Thoracic aorta (tissue), 2 donors: ENCODE measurements at regions not wholly inside any gene's neighbourhood (a gene's known extent, or its start where the extent isn't known, plus 50 kb on each side); places are given as distances from the start of the nearest gene placed in this dataset.

Source experiments
- ATAC-seq: fragments of 150-250 bp; one replicate; pipeline ENCODE4 v1.8.0; 2017; ENCODE audit warnings: low read depth; ENCODE audit not compliant: insufficient number of reproducible peaks, low FRiP score
- DNase-seq: peaks from one replicate; pipeline ENCODE4 v3.0.0-alpha.2; 2020; ENCODE audit warnings: low spot score
- H3K27ac ChIP-seq, 2 donors: fragments of 200-600 bp; sonication (generic); 1 replicate in 1 of 2; 2 replicates in 1 of 2; pipeline ENCODE4 v1.5.1; 2016; ENCODE audit warnings: mild to moderate bottlenecking in 2 of 2, moderate library complexity in 2 of 2
- H3K27me3 ChIP-seq: fragments of 200-600 bp; sonication (generic); replicated peaks from 2 replicates; pipeline ENCODE4 v1.6.0; 2016; ENCODE audit warnings: mild to moderate bottlenecking; ENCODE audit not compliant: insufficient read depth
- H3K36me3 ChIP-seq: fragments of 200-600 bp; sonication (generic); one replicate; pipeline ENCODE4 v1.5.1; 2016
- H3K4me1 ChIP-seq, 2 donors: fragments of 200-600 bp; sonication (generic); 1 replicate in 1 of 2; 2 replicates in 1 of 2; pipeline versions ENCODE4 v1.5.1 to v1.6.0; 2016; ENCODE audit warnings: low read depth in 2 of 2, mild to moderate bottlenecking in 1 of 2; ENCODE audit not compliant: control insufficient read depth in 1 of 2
- H3K4me3 ChIP-seq: fragments of 200-600 bp; sonication (generic); 2 replicates; pipeline ENCODE4 v1.5.1; 2016; ENCODE audit warnings: mild to moderate bottlenecking
- H3K9me3 ChIP-seq: fragments of 200-600 bp; sonication (generic); 2 replicates; pipeline ENCODE4 v1.5.1; 2016
- TF ChIP-seq, protein P1 (sequence below): fragments of 200-600 bp; sonication (generic); IDR thresholded peaks from one replicate; pipeline ENCODE4 v1.5.1; 2019; ENCODE audit warnings: antibody characterized with exemption

DNA sequence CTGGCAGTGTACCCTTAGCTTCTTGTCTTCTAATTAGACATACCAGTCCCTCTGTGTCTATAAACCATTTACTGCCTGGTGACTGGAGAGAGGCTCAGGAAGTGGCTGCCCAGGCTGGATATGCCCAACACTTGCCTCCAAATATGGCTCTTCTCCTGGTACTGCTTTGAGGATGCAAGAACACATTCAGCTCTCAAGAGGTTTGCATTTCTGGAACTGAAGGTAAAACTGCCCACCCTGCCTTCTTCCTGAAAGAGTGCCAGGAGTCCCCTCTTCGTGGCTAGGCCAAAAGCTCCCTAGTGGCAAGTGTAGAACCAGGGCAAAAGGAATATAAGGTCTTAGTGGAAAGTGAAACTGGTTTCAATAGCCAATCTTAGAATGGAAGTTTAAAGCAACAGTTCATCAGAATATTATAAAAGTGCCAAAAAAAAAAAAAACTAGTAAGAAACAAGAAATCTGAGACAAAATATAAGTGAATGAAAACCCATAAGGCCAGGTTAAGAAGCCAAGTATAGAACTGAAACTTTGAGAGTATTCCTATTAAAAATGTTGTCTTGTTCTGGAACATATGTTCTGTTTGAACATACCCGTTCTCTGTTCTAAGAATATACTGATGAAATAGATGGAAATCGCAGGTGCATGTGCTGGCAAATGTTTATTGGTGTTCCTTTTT is 77.2 kb upstream of the CTTNBP2NL start:
- Histone ChIP-seq H3K27me3 (no peaks in the 10 kb centered on the region), H3K4me1 (peaks cover 0 to 13% of the 10 kb centered on the region in 2 donors), H3K27ac (no peak overlapping the region), H3K36me3 (no peaks in the 10 kb centered on the region), H3K9me3 (no peaks in the 10 kb centered on the region), H3K4me3 (no peak overlapping the region)
- ATAC-seq (no peak), DNase-seq (no peak)
- TF ChIP-seq, protein P1, sequence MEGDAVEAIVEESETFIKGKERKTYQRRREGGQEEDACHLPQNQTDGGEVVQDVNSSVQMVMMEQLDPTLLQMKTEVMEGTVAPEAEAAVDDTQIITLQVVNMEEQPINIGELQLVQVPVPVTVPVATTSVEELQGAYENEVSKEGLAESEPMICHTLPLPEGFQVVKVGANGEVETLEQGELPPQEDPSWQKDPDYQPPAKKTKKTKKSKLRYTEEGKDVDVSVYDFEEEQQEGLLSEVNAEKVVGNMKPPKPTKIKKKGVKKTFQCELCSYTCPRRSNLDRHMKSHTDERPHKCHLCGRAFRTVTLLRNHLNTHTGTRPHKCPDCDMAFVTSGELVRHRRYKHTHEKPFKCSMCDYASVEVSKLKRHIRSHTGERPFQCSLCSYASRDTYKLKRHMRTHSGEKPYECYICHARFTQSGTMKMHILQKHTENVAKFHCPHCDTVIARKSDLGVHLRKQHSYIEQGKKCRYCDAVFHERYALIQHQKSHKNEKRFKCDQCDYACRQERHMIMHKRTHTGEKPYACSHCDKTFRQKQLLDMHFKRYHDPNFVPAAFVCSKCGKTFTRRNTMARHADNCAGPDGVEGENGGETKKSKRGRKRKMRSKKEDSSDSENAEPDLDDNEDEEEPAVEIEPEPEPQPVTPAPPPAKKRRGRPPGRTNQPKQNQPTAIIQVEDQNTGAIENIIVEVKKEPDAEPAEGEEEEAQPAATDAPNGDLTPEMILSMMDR = no peak

DNA sequence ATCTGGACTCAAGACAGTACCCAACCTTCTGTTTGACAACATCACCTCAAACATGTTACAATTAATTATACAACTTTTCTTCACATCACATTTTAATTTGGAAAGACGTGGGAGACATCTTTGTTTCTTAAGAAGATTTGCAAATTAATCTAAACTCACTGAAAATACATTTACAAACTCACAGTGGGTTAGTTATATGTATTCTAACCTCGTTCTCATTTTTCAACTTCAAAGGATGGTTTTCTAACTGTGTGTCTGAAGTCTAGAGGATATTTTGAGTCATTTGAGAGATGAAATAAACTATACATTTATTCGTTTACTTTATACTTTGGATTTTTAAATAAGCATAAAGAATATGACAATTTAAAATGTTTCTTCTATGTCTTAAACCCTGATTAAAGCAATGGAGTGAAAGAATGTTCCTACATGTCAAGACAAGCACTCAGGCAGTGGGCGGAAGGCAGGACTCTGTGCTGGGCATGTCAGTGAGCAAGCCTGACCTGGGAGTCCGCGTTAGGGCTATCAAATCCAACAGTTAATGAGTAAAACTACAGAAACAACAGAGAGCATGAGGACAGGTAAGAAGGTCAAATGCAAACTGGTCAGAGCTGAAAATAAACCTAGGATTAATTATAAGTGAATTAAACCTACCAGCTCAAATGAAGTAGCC is 76.5 kb upstream of the CTTNBP2NL start:
- no peak overlapping the region for H3K27ac ChIP-seq
- no peaks in the 10 kb centered on the region for H3K27me3 ChIP-seq
- H3K4me3 ChIP-seq = no peak overlapping the region
- TF ChIP-seq, protein P1 = no peak
- ATAC-seq (no peak), DNase-seq (no peak)
- no peaks in the 10 kb centered on the region for H3K36me3 ChIP-seq
- H3K9me3 ChIP-seq = no peaks in the 10 kb centered on the region
- H3K4me1 ChIP-seq = peaks cover 0 to 13% of the 10 kb centered on the region in 2 donors

DNA sequence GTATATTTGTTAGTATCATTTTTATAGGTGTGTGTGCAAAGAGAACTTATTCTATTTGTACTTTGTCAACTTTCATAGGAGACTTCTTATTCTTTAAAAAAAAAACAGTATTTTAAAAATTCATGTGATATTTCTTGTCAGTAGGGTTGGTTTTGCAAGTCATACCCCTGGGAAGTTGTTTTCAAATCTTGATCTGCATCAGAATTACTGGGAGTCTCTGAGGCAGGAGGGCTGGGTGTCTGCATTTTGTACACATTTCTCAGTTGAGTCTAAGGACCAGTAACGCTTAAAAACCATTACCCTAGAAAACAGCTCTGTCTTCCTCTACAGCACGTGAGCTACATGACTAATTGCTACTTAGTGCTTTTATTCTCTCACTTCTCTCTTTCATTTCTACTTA is 76.0 kb upstream of the CTTNBP2NL start:
- Histone ChIP-seq H3K36me3 (no peaks in the 10 kb centered on the region), H3K4me3 (no peak overlapping the region), H3K27ac (no peak overlapping the region), H3K4me1 (peaks cover 0 to 13% of the 10 kb centered on the region in 2 donors), H3K27me3 (no peaks in the 10 kb centered on the region), H3K9me3 (no peaks in the 10 kb centered on the region)
- no peak for ATAC-seq
- no peak for DNase-seq
- TF ChIP-seq, protein P1 = no peak

DNA sequence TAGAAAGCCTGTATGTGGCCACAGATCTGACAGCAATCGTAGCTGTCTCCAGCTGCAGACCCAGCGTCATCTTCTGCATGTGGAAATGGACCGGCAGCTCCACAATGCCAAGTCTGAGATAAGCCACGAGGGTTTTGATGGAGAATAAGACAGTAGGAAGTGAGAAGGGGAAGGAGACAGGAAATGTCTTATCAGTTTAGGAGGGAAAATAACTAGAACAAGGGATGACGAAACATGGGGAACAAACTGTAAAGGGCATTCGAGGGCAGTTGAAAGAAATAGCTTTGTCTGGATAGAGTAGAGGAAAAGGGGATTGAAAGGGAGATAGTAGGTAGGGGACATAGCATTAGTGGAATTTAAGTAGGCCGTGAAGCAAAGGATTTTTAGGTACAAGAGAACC is 74.0 kb upstream of the CTTNBP2NL start:
- TF ChIP-seq, protein P1 = no peak
- peaks cover 0 to 12% of the 10 kb centered on the region in 2 donors for H3K4me1 ChIP-seq
- ATAC-seq = no peak

DNA sequence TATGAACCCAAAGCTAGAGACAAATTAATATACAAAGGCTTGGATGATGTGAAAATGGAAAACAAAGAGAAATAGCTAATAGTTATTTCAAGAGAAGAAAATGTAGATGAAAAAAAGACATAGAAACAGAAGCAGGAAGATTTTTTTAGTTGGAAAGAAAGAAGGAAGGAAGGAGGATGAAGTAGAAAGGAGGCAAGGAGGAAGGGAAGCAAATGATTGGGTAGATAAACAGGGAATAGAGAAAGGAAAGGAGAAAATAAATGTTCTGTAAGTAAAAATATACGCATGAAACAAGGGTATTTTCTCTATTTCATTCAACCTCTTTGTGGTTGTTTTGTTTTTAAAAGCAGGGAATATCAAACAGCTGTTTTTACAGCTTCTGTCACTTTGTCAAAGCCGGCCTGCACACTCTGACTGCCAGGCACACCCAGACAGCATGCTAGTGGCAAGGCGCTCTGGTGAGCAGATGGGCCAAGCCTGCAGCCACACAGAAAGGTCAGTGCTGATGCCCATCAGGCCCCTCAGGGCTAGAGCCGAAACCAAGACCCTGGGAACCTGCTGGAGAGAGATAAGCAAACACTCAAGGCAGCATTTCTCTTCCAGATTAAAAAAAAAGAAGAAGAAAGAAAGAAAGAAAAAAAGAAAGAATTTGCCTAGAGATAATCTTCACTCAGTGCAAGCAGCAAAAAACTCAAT is 72.9 kb upstream of the CTTNBP2NL start:
- peaks cover 0 to 1% of the 10 kb centered on the region in 2 donors for H3K4me1 ChIP-seq
- no peak overlapping the region for H3K4me3 ChIP-seq
- no peaks in the 10 kb centered on the region for H3K36me3 ChIP-seq
- H3K27me3 ChIP-seq = no peaks in the 10 kb centered on the region
- DNase-seq (no peak), ATAC-seq (no peak)
- TF ChIP-seq, protein P1 = no peak
- no peak overlapping the region for H3K27ac ChIP-seq
- H3K9me3 ChIP-seq = no peaks in the 10 kb centered on the region

More for the DNA sequence above, 74.0 kb upstream of the CTTNBP2NL start:
- no peak overlapping the region for H3K27ac ChIP-seq
- no peaks in the 10 kb centered on the region for H3K36me3 ChIP-seq
- no peaks in the 10 kb centered on the region for H3K9me3 ChIP-seq
- no peaks in the 10 kb centered on the region for H3K27me3 ChIP-seq
- no peak for DNase-seq
- no peak overlapping the region for H3K4me3 ChIP-seq
